CD14-positive monocyte (primary cell): ENCODE measurements at regions not wholly inside any gene's neighbourhood (a gene's known extent, or its start where the extent isn't known, plus 50 kb on each side); places are given as distances from the start of the nearest gene placed in this dataset.

Experiments used
- DNase-seq, 3 donors: peaks; one replicate each; pipeline ENCODE4 v3.0.0-alpha.2; 2011 to 2022
- H2AFZ ChIP-seq: 2 replicates; pipeline ENCODE4 v1.6.0; 2012; ENCODE audit warnings: mild to moderate bottlenecking, low read depth, low read length, inconsistent platforms; ENCODE audit not compliant: insufficient read depth, poor library complexity, severe bottlenecking
- H3K27ac ChIP-seq, 2 donors: 1 replicate in 1 of 2; 2 replicates in 1 of 2; pipeline ENCODE4 v1.5.1; 2012 to 2013; ENCODE audit warnings: low read length in 2 of 2, control low read depth in 1 of 2, inconsistent platforms in 1 of 2, low read depth in 1 of 2, mild to moderate bottlenecking in 1 of 2
- H3K27me3 ChIP-seq, 2 donors: one replicate each; pipeline versions ENCODE4 v1.6.0 to v1.6.1; 2011 to 2013; ENCODE audit warnings: low read length in 2 of 2; ENCODE audit not compliant: control insufficient read depth in 2 of 2, insufficient read depth in 2 of 2
- H3K36me3 ChIP-seq, 2 donors: replicated peaks in 1 of 2; 1 replicate in 1 of 2; 2 replicates in 1 of 2; pipeline versions ENCODE4 v1.5.1 to v1.6.1; 2012 to 2013; ENCODE audit warnings: low read length in 2 of 2, control low read depth in 1 of 2, inconsistent platforms in 1 of 2, mild to moderate bottlenecking in 1 of 2; ENCODE audit not compliant: insufficient read depth in 2 of 2, control insufficient read depth in 1 of 2
- H3K4me1 ChIP-seq, 2 donors: 1 replicate in 1 of 2; 2 replicates in 1 of 2; pipeline versions ENCODE4 v1.5.1 to v1.6.1; 2012 to 2013; ENCODE audit warnings: low read length in 2 of 2, control low read depth in 1 of 2, inconsistent platforms in 1 of 2, mild to moderate bottlenecking in 1 of 2, moderate library complexity in 1 of 2; ENCODE audit not compliant: insufficient read depth in 2 of 2, control insufficient read depth in 1 of 2
- H3K4me2 ChIP-seq: replicated peaks from 2 replicates; pipeline ENCODE3; 2012; ENCODE audit warnings: low read length, moderate library complexity, mild to moderate bottlenecking; ENCODE audit not compliant: poor library complexity, severe bottlenecking; ENCODE audit errors: extremely low read depth
- H3K4me3 ChIP-seq, 3 experiments: fragments of 200-600 bp in 1 of 3; sonication (generic) in 1 of 3; replicated peaks in 1 of 3; 1 replicate in 2 of 3; 2 replicates in 1 of 3; pipeline ENCODE4 v1.5.1; 2011 to 2013; ENCODE audit warnings: low read length in 3 of 3, mild to moderate bottlenecking in 3 of 3, control low read depth in 2 of 3, low read depth in 2 of 3, inconsistent platforms in 1 of 3, moderate library complexity in 1 of 3
- H3K79me2 ChIP-seq: 2 replicates; pipeline ENCODE4 v1.6.0; 2012; ENCODE audit warnings: mild to moderate bottlenecking, control low read depth, inconsistent platforms, low read length, moderate library complexity; ENCODE audit not compliant: insufficient read depth
- H3K9ac ChIP-seq: 2 replicates; pipeline ENCODE4 v1.6.0; 2017; ENCODE audit warnings: low read length, mild to moderate bottlenecking; ENCODE audit not compliant: insufficient read depth, poor library complexity, severe bottlenecking
- H3K9me3 ChIP-seq, 2 donors: replicated peaks in 1 of 2; 1 replicate in 1 of 2; 2 replicates in 1 of 2; pipeline versions ENCODE4 v1.5.1 to v1.6.1; 2012 to 2013; ENCODE audit warnings: low read length in 2 of 2, control low read depth in 1 of 2; ENCODE audit not compliant: control insufficient read depth in 1 of 2, insufficient read depth in 1 of 2
- H4K20me1 ChIP-seq: 2 replicates; pipeline ENCODE4 v1.6.0; 2012; ENCODE audit warnings: mild to moderate bottlenecking, low read length, control low read depth, moderate library complexity; ENCODE audit not compliant: insufficient read depth
- H3K27ac Mint-ChIP-seq, 7 donors: one replicate each; pipeline ENCODE4 v1.8.0; 2020; ENCODE audit warnings: mild to moderate bottlenecking in 7 of 7, mixed read lengths in 7 of 7, moderate library complexity in 6 of 7, inconsistent platforms in 2 of 7
- H3K27me3 Mint-ChIP-seq, 3 donors: one replicate each; pipeline ENCODE4 v1.8.0; 2021 to 2022; ENCODE audit warnings: low read depth in 3 of 3, mild to moderate bottlenecking in 3 of 3, mixed read lengths in 3 of 3, moderate library complexity in 3 of 3, inconsistent platforms in 1 of 3
- H3K36me3 Mint-ChIP-seq, 2 donors: one replicate each; pipeline ENCODE4 v1.8.0; 2020; ENCODE audit warnings: mixed read lengths in 2 of 2, inconsistent platforms in 1 of 2, mild to moderate bottlenecking in 1 of 2
- H3K4me1 Mint-ChIP-seq: one replicate; pipeline ENCODE4 v1.8.0; 2020; ENCODE audit warnings: mild to moderate bottlenecking, mixed read lengths
- H3K4me3 Mint-ChIP-seq, 2 donors: one replicate each; pipeline ENCODE4 v1.8.0; 2020; ENCODE audit warnings: mild to moderate bottlenecking in 2 of 2, mixed read lengths in 2 of 2, moderate library complexity in 1 of 2
- H3K9me3 Mint-ChIP-seq, 7 donors: one replicate each; pipeline ENCODE4 v1.8.0; 2020 to 2022; ENCODE audit warnings: mixed read lengths in 7 of 7, mild to moderate bottlenecking in 6 of 7, moderate library complexity in 6 of 7, inconsistent platforms in 2 of 7
- WGBS: methylation state at CpG from one replicate; pipeline ENCODE4 v1.1.5; 2013; ENCODE audit warnings: missing lambda C conversion rate; ENCODE audit not compliant: insufficient coverage; 5-methylcytosine and 5-hydroxymethylcytosine counted together
- intact Hi-C, 2 donors: fragments of 100-400 bp; cut with micrococcal nuclease; formaldehyde crosslinking; loops; one replicate each; pipeline versions ENCODE4 v1.15.0 to v1.15.1; 2023
- TF ChIP-seq, protein P1 (sequence below): fragments of 200-600 bp; IDR thresholded peaks from one replicate; pipeline ENCODE4 v1.8.0; 2022; ENCODE audit warnings: antibody characterized with exemption, mild to moderate bottlenecking

DNA sequence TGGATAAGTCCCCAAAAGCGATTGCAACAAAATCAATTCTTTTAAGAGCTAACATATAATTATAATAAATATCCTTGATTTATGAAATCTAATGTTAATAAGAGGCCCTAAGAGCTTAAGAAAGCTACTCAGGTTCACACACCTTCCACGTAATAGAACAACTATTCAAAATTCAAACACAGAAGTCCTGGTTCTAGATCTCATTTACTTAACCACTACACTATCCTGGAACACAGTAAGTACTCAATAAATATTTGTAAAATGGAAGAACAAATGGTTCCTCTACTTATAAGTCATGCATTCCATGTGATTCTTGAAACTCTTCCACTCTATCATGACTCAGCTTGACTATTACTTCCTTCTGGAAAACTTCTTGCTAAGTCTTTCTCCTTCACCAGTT lies 268.2 kb downstream of the FAM181B start:
- WGBS = no CpG with 5 or more reads among the region's 2 CpGs
- H3K36me3 ChIP-seq = no peaks in the 10 kb centered on the region
- Mint-ChIP-seq H3K9me3 (peaks cover 0 to 3% (median 0%) of the 10 kb centered on the region in 7 donors), H3K4me3 (no peak overlapping the region), H3K36me3 (no peaks in the 10 kb centered on the region), H3K27ac (no peak overlapping the region), H3K4me1 (no peaks in the 10 kb centered on the region), H3K27me3 (peaks cover 0 to 2% (median 0%) of the 10 kb centered on the region in 3 donors)
- no peaks in the 10 kb centered on the region for H3K79me2 ChIP-seq
- H3K9me3 ChIP-seq = no peaks in the 10 kb centered on the region
- H3K4me2 ChIP-seq = no peak overlapping the region
- no peaks in the 10 kb centered on the region for H3K27me3 ChIP-seq
- intact Hi-C loops = no loop called here
- H3K27ac ChIP-seq = no peak overlapping the region
- no peaks in the 10 kb centered on the region for H3K4me1 ChIP-seq
- H3K9ac ChIP-seq = no peak overlapping the region
- no peak for DNase-seq
- H3K4me3 ChIP-seq = no peak overlapping the region
- H4K20me1 ChIP-seq = no peaks in the 10 kb centered on the region
- no peak overlapping the region for H2AFZ ChIP-seq
- TF ChIP-seq, protein P1, sequence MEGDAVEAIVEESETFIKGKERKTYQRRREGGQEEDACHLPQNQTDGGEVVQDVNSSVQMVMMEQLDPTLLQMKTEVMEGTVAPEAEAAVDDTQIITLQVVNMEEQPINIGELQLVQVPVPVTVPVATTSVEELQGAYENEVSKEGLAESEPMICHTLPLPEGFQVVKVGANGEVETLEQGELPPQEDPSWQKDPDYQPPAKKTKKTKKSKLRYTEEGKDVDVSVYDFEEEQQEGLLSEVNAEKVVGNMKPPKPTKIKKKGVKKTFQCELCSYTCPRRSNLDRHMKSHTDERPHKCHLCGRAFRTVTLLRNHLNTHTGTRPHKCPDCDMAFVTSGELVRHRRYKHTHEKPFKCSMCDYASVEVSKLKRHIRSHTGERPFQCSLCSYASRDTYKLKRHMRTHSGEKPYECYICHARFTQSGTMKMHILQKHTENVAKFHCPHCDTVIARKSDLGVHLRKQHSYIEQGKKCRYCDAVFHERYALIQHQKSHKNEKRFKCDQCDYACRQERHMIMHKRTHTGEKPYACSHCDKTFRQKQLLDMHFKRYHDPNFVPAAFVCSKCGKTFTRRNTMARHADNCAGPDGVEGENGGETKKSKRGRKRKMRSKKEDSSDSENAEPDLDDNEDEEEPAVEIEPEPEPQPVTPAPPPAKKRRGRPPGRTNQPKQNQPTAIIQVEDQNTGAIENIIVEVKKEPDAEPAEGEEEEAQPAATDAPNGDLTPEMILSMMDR = no peak

- Histone ChIP-seq H3K27me3 (no peaks in the 10 kb centered on the region), H3K36me3 (no peaks in the 10 kb centered on the region), H2AFZ (no peak overlapping the region), H3K9me3 (no peaks in the 10 kb centered on the region), H3K4me1 (no peaks in the 10 kb centered on the region), H3K79me2 (no peaks in the 10 kb centered on the region), H3K9ac (no peak overlapping the region), H3K27ac (no peak overlapping the region), H4K20me1 (no peaks in the 10 kb centered on the region), H3K4me2 (no peak overlapping the region), H3K4me3 (no peak overlapping the region)
- TF ChIP-seq, protein P1 = no peak
- 100% methylated on average over 1 of the region's 4 CpGs for WGBS
- intact Hi-C loops = no loop called here
- H3K36me3 Mint-ChIP-seq = no peaks in the 10 kb centered on the region
- H3K4me3 Mint-ChIP-seq = no peak overlapping the region
- no peaks in the 10 kb centered on the region for H3K4me1 Mint-ChIP-seq
- peaks cover 0 to 2% (median 0%) of the 10 kb centered on the region in 7 donors for H3K9me3 Mint-ChIP-seq
- peaks cover 0 to 2% (median 0%) of the 10 kb centered on the region in 3 donors for H3K27me3 Mint-ChIP-seq
- H3K27ac Mint-ChIP-seq = no peak overlapping the region
- DNase-seq = no peak
These were observed 270.9 kb downstream of the FAM181B start for GRCh38 chr11:82462608-82463242.
